ENCODE measurements at regions not wholly inside any gene's neighbourhood (a gene's known extent, or its start where the extent isn't known, plus 50 kb on each side); places are given as distances from the start of the nearest gene placed in this dataset.

- Histone ChIP-seq H3K27me3 (ENCODE audit: control insufficient read depth in 2 of 2, insufficient read depth in 2 of 2, low read length in 2 of 2) (no peaks in the 10 kb centered on the region), H3K9ac (replicated peaks; ENCODE audit: extremely low read depth, insufficient read depth, low read length) (no peak overlapping the region), H4K20me1 (replicated peaks; ENCODE audit: control insufficient read depth, extremely low read depth, insufficient read depth, low read length) (no peaks in the 10 kb centered on the region), H2AFZ (ENCODE audit: low read depth, low read length) (no peak overlapping the region), H3K9me1 (replicated peaks; ENCODE audit: control insufficient read depth, extremely low read depth, insufficient read depth, low read length) (no peaks in the 10 kb centered on the region), H3K4me3 (replicated peaks in 1 of 3; ENCODE audit: insufficient read depth in 1 of 3, low read depth in 1 of 3, low read length in 3 of 3) (no peak overlapping the region), H3K79me2 (ENCODE audit: control insufficient read depth, insufficient read depth, low read length) (no peaks in the 10 kb centered on the region), H3K36me3 (ENCODE audit: control insufficient read depth in 2 of 2, extremely low read depth in 1 of 2, insufficient read depth in 2 of 2, low read length in 2 of 2) (no peaks in the 10 kb centered on the region), H3K27ac (ENCODE audit: insufficient read depth, low read depth, low read length) (no peak overlapping the region), H3K4me1 (ENCODE audit: control insufficient read depth, extremely low read depth, insufficient read depth, low read length) (no peaks in the 10 kb centered on the region), H3K4me2 (ENCODE audit: insufficient read depth, low read length) (no peak overlapping the region), H3K9me3 (replicated peaks; ENCODE audit: control insufficient read depth, insufficient read depth, low read length) (no peaks in the 10 kb centered on the region)
- ChIA-PET POLR2A (no interaction called here), CTCF (no interaction called here)
- intact Hi-C loops (cut with micrococcal nuclease) (no loop called here), dilution Hi-C loops (cut with MboI; ENCODE audit: extremely low pct_ligation_motif_present, low sequenced_read_pairs) (no loop called here)
- TF ChIP-seq POLR2A (IDR thresholded peaks at IDR 0.05; ENCODE audit: low read depth, low read length) (no peak), MYC (IDR thresholded peaks at IDR 0.05; ENCODE audit: low read depth, low read length) (no peak), FOS (IDR thresholded peaks at IDR 0.05; ENCODE audit: borderline replicate concordance, insufficient read depth, low read length) (no peak), MAX (IDR thresholded peaks at IDR 0.05; ENCODE audit: insufficient read depth, insufficient read length) (no peak), POLR2AphosphoS5 (IDR thresholded peaks at IDR 0.05; ENCODE audit: insufficient read depth, low read depth, low read length) (no peak), GATA2 (IDR thresholded peaks at IDR 0.05; ENCODE audit: insufficient read depth, insufficient read length, low read depth, low read length) (no peak), JUN (IDR thresholded peaks at IDR 0.05; ENCODE audit: borderline replicate concordance, insufficient read depth, insufficient read length, low read depth) (no peak)
- TF ChIP-seq, protein P1, sequence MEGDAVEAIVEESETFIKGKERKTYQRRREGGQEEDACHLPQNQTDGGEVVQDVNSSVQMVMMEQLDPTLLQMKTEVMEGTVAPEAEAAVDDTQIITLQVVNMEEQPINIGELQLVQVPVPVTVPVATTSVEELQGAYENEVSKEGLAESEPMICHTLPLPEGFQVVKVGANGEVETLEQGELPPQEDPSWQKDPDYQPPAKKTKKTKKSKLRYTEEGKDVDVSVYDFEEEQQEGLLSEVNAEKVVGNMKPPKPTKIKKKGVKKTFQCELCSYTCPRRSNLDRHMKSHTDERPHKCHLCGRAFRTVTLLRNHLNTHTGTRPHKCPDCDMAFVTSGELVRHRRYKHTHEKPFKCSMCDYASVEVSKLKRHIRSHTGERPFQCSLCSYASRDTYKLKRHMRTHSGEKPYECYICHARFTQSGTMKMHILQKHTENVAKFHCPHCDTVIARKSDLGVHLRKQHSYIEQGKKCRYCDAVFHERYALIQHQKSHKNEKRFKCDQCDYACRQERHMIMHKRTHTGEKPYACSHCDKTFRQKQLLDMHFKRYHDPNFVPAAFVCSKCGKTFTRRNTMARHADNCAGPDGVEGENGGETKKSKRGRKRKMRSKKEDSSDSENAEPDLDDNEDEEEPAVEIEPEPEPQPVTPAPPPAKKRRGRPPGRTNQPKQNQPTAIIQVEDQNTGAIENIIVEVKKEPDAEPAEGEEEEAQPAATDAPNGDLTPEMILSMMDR (IDR thresholded peaks at IDR 0.05; ENCODE audit: extremely low read depth in 1 of 2, insufficient read depth in 1 of 2, low read depth in 1 of 2, low read length in 2 of 2) = no peak
- DNase-seq (ENCODE audit: low read depth, low spot score) (no peak), FAIRE-seq (no peak)
- BruUV-seq (replicated peaks) = no TSS peak
Measured at GRCh38 chr12:66763467-66763866, 84.6 kb upstream of the GRIP1 start.
